OCI-LY7 (cell line): ENCODE measurements at regions not wholly inside any gene's neighbourhood (a gene's known extent, or its start where the extent isn't known, plus 50 kb on each side); places are given as distances from the start of the nearest gene placed in this dataset.

Experiments
- BruUV-seq: library from RNA; stranded (reverse); fragments of 400-500 nt; replicated peaks from 2 replicates; lab custom pipeline; 2021; lab: Mats Ljungman, UMichigan
- CTCF ChIA-PET: fragments of 300-600 bp; sonication (Branson Sonifier 250); formaldehyde crosslinking; loops from one replicate; lab custom pipeline; 2022; ENCODE audit warnings: antibody characterized with exemption; ENCODE audit not compliant: unreplicated experiment; lab: Charles Lee
- POLR2A ChIA-PET: fragments of 300-600 bp; sonication (Branson Sonifier 250); formaldehyde crosslinking; loops from one replicate; lab custom pipeline; 2022; ENCODE audit warnings: antibody characterized with exemption; lab: Charles Lee
- DNase-seq: peaks from one replicate; pipeline ENCODE4 v3.0.0-alpha.2; 2015; ENCODE audit warnings: low spot score
- H2AFZ ChIP-seq: fragments of 200-600 bp; sonication (generic), shearing (Covaris generic); 2 replicates; pipeline ENCODE4 v1.6.1; 2014; ENCODE audit warnings: mild to moderate bottlenecking, antibody characterized with exemption, low read length, moderate library complexity
- H3K27ac ChIP-seq: fragments of 200-600 bp; sonication (generic); 2 replicates; pipeline ENCODE4 v1.5.1; 2014; ENCODE audit warnings: mixed run types, low read depth, mild to moderate bottlenecking, moderate library complexity, low read length, inconsistent platforms; ENCODE audit not compliant: poor library complexity, severe bottlenecking
- H3K36me3 ChIP-seq: fragments of 200-600 bp; sonication (generic); 2 replicates; pipeline ENCODE4 v1.6.1; 2014; ENCODE audit warnings: mild to moderate bottlenecking, antibody characterized with exemption, low read length, moderate library complexity, mixed read lengths; ENCODE audit not compliant: insufficient read depth
- H3K4me1 ChIP-seq: fragments of 200-600 bp; sonication (generic); 2 replicates; pipeline ENCODE4 v1.5.1; 2014; ENCODE audit warnings: mild to moderate bottlenecking, low read length; ENCODE audit not compliant: insufficient read depth, poor library complexity, severe bottlenecking
- H3K4me2 ChIP-seq: fragments of 200-600 bp; sonication (generic); 2 replicates; pipeline ENCODE4 v1.6.1; 2014; ENCODE audit warnings: mild to moderate bottlenecking, low read length
- H3K4me3 ChIP-seq: fragments of 200-600 bp; sonication (generic); 2 replicates; pipeline ENCODE4 v1.5.1; 2014; ENCODE audit warnings: mild to moderate bottlenecking, low read depth, low read length; ENCODE audit not compliant: poor library complexity, severe bottlenecking
- H3K79me2 ChIP-seq: fragments of 200-600 bp; sonication (generic); 2 replicates; pipeline ENCODE4 v1.6.1; 2016; ENCODE audit warnings: low read depth, mild to moderate bottlenecking, low read length, moderate library complexity, mixed read lengths; ENCODE audit not compliant: insufficient read depth
- H3K9me2 ChIP-seq: fragments of 200-600 bp; sonication (generic); 2 replicates; pipeline ENCODE4 v1.6.1; 2016; ENCODE audit warnings: mild to moderate bottlenecking, low read length, mixed read lengths; ENCODE audit not compliant: insufficient read depth
- H3K9me3 ChIP-seq: fragments of 200-600 bp; sonication (generic); 2 replicates; pipeline ENCODE4 v1.6.1; 2014; ENCODE audit warnings: mild to moderate bottlenecking, mixed run types, low read length, mixed read lengths
- H4K20me1 ChIP-seq: fragments of 200-600 bp; sonication (generic); 2 replicates; pipeline ENCODE4 v1.6.1; 2014; ENCODE audit warnings: mild to moderate bottlenecking, antibody characterized with exemption, low read length, moderate library complexity, mixed read lengths; ENCODE audit not compliant: insufficient read depth
- EZH2phosphoT487 ChIP-seq: fragments of 200-600 bp; sonication (generic); IDR thresholded peaks from 2 replicates; pipeline ENCODE4 v1.6.1; 2018; ENCODE audit warnings: low read depth, borderline replicate concordance, mild to moderate bottlenecking, mixed run types, antibody characterized with exemption, low read length, moderate library complexity, mixed read lengths
- intact Hi-C: fragments of 100-400 bp; cut with micrococcal nuclease; formaldehyde crosslinking; loops from one replicate; pipeline ENCODE4 v1.10.0; 2022; ENCODE audit not compliant: unreplicated experiment
- TF ChIP-seq, protein P1 (sequence below): fragments of 200-600 bp; sonication (generic); conservative IDR thresholded peaks from 2 replicates; pipeline ENCODE4 v1.5.1; 2014; ENCODE audit warnings: mild to moderate bottlenecking, antibody characterized with exemption, low read length, moderate library complexity, mixed read lengths

DNA sequence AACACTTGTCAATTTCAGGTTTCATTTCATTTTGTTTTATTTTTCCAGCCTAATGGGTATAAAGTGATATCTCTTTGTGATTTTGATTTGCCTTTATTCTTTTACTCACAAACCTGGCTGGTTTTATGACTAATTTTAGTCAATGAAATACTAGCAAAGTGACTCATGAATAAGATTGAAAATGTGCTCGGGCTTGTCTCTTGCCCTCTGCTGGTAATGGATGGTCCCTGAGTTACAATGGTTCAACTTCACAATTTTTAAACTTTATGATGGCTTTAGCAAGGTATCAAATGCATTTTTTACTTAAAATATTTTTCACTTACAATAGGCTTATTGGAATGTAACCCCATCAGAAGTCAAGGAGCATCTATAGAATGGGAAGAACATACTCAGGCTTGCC lies 431.4 kb upstream of the CCNG1 start:
- H3K27ac ChIP-seq, result no peak overlapping the region
- H3K9me2 ChIP-seq, result no peaks in the 10 kb centered on the region
- H4K20me1 ChIP-seq, result no peaks in the 10 kb centered on the region
- H3K4me3 ChIP-seq, result no peak overlapping the region
- no TSS peak for BruUV-seq
- no peak for DNase-seq
- TF ChIP-seq, protein P1, sequence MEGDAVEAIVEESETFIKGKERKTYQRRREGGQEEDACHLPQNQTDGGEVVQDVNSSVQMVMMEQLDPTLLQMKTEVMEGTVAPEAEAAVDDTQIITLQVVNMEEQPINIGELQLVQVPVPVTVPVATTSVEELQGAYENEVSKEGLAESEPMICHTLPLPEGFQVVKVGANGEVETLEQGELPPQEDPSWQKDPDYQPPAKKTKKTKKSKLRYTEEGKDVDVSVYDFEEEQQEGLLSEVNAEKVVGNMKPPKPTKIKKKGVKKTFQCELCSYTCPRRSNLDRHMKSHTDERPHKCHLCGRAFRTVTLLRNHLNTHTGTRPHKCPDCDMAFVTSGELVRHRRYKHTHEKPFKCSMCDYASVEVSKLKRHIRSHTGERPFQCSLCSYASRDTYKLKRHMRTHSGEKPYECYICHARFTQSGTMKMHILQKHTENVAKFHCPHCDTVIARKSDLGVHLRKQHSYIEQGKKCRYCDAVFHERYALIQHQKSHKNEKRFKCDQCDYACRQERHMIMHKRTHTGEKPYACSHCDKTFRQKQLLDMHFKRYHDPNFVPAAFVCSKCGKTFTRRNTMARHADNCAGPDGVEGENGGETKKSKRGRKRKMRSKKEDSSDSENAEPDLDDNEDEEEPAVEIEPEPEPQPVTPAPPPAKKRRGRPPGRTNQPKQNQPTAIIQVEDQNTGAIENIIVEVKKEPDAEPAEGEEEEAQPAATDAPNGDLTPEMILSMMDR, result peak; percentile 33; the same call in 1 of the 2 replicates
- TF ChIP-seq EZH2phosphoT487, result no peak
- POLR2A ChIA-PET, result no interaction called here
- no peaks in the 10 kb centered on the region for H3K9me3 ChIP-seq
- no peaks in the 10 kb centered on the region for H3K79me2 ChIP-seq
- H3K4me2 ChIP-seq, result no peak overlapping the region
- H3K4me1 ChIP-seq, result no peaks in the 10 kb centered on the region
- CTCF ChIA-PET, result no interaction called here
- H3K36me3 ChIP-seq, result no peaks in the 10 kb centered on the region
- intact Hi-C loops, result no loop called here
- H2AFZ ChIP-seq, result no peak overlapping the region

DNA sequence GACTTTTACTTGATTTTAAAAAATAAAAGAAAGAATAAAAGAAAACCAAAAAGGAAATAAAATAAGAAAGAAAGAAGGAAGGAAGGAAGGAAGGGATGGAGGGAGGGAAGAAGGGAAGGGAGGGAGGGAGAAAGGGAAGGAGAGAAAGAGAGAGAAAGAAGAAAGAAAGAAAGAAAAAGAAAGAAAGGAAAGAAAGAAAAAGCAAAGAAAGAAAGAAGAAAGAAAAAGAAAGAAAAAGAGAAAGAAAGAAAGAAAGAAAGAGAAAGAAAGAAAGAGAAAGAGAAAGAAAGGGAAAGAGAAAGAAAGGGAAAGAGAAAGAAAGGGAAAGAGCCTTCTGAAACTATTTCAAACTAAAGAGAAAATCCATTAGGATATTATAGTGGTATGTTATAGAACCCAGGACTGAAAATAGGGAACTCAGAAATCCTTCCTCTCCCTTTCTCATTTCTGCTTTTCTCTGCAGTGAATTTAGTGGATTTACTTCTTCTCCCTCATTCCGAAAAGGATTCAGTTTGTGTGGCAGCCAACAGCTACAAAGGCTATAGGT lies 414.7 kb upstream of the CCNG1 start:
- BruUV-seq, result no TSS peak
- Histone ChIP-seq H3K4me2 (no peak overlapping the region), H3K4me1 (no peaks in the 10 kb centered on the region), H4K20me1 (no peaks in the 10 kb centered on the region), H3K9me2 (no peaks in the 10 kb centered on the region), H2AFZ (no peak overlapping the region), H3K79me2 (no peaks in the 10 kb centered on the region), H3K27ac (no peak overlapping the region), H3K4me3 (no peak overlapping the region), H3K36me3 (no peaks in the 10 kb centered on the region), H3K9me3 (no peaks in the 10 kb centered on the region)
- intact Hi-C loops, result no loop called here
- ChIA-PET CTCF (no interaction called here), POLR2A (no interaction called here)
- TF ChIP-seq, protein P1, result no peak
- TF ChIP-seq EZH2phosphoT487, result no peak
- no peak for DNase-seq

DNA sequence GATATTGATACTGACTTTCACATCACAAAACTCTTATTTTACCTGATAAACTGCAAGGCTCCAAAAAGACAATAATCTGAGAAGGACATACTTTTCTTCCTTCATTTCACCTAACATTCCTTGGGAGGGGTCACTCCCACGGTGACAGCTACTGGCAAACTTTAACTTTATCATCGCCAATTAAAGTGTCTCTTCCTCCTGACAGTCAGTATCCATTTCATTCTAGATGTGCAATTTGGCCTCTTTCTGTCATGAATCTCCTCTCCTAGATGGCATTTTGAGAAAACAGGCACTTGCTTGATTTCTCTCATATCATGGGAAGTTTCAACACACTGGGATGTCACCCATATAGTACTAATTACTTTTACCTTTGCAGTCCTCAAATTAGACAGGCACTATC lies 413.5 kb upstream of the CCNG1 start:
- intact Hi-C loops, result no loop called here
- H3K4me1 ChIP-seq, result no peaks in the 10 kb centered on the region
- H3K36me3 ChIP-seq, result no peaks in the 10 kb centered on the region
- no peaks in the 10 kb centered on the region for H3K79me2 ChIP-seq
- no peaks in the 10 kb centered on the region for H3K9me2 ChIP-seq
- CTCF ChIA-PET, result no interaction called here
- H2AFZ ChIP-seq, result no peak overlapping the region
- TF ChIP-seq, protein P1, result no peak
- no peak for TF ChIP-seq EZH2phosphoT487
- no peak overlapping the region for H3K27ac ChIP-seq
- no peak overlapping the region for H3K4me3 ChIP-seq
- H4K20me1 ChIP-seq, result no peaks in the 10 kb centered on the region
- H3K9me3 ChIP-seq, result no peaks in the 10 kb centered on the region
- H3K4me2 ChIP-seq, result no peak overlapping the region
- DNase-seq, result no peak
- BruUV-seq, result no TSS peak
- POLR2A ChIA-PET, result no interaction called here
